ENCODE measurements at regions not wholly inside any gene's neighbourhood (a gene's known extent, or its start where the extent isn't known, plus 50 kb on each side); places are given as distances from the start of the nearest gene placed in this dataset.

DNA sequence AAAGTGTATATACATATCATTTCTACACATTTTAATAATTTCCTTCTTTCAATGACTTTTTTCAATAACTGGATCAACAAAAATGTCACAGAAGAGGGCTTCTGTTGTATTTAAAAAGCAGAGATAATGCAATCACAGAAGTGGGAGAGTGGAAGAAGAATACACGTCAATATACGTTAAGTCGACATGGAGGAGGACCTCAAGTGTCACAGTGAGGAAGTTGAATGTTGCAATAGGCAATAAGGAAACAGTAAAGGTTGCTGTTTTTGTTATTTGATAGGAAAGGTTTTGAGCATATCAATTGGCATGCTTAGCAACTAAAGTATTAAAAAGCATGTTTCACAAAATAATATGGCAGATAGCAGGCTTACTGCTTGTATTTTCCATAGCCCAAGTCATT, 184.0 kb upstream of the NR4A3 start:
- no peak for TF ChIP-seq POLR2A (IDR thresholded peaks at IDR 0.05)
- TF ChIP-seq CTCF (IDR thresholded peaks at IDR 0.05) = no peak
